SK-N-SH (cell line): ENCODE measurements at regions not wholly inside any gene's neighbourhood (a gene's known extent, or its start where the extent isn't known, plus 50 kb on each side); places are given as distances from the start of the nearest gene placed in this dataset.

Experiments used
- CTCF ChIA-PET: fragments of 300-600, 350-600 bp; formaldehyde crosslinking; extraction: SDS; loops from one replicate; lab custom pipeline; 2021; lab: Yijun Ruan, JAX
- POLR2A ChIA-PET: fragments of 350-600 bp; sonication (Branson Sonifier 250); formaldehyde crosslinking; extraction: SDS; loops from one replicate; lab custom pipeline; 2020; ENCODE audit warnings: antibody characterized with exemption, inconsistent platforms; lab: Yijun Ruan, JAX
- DNase-seq: peaks from one replicate; pipeline ENCODE4 v3.0.0; 2012
- H2AFZ ChIP-seq: fragments of 200-600 bp; sonication (generic); 2 replicates; pipeline ENCODE4 v1.8.1; 2016; ENCODE audit warnings: antibody characterized with exemption, mild to moderate bottlenecking, low read depth
- H3F3A ChIP-seq: fragments of 200-600 bp; sonication (generic); replicated peaks from 2 replicates; pipeline ENCODE3; 2016; ENCODE audit warnings: antibody characterized with exemption, mild to moderate bottlenecking; ENCODE audit not compliant: insufficient read depth
- H3K27ac ChIP-seq, 2 experiments: fragments of 200-500 bp in 1 of 2; fragments of 200-600 bp in 1 of 2; sonication (Bioruptor generic) in 1 of 2; sonication (generic), shearing (Covaris generic) in 1 of 2; 2 replicates each; pipeline versions ENCODE4 v1.5.1 to v1.6.1; 2014 to 2016; ENCODE audit warnings: low read depth in 2 of 2, inconsistent platforms in 1 of 2, low read length in 1 of 2, mild to moderate bottlenecking in 1 of 2, mixed read lengths in 1 of 2
- H3K27me3 ChIP-seq: fragments of 200-600 bp; sonication (generic), shearing (Covaris generic); 2 replicates; pipeline ENCODE4 v1.6.1; 2016; ENCODE audit warnings: mixed run types; ENCODE audit not compliant: insufficient read depth
- H3K36me3 ChIP-seq, 2 experiments: fragments of 200-500 bp in 1 of 2; fragments of 200-600 bp in 1 of 2; sonication (Bioruptor generic) in 1 of 2; sonication (generic) in 1 of 2; replicated peaks in 1 of 2; 2 replicates each; pipeline versions ENCODE3 to v1.5.1; 2014 to 2016; ENCODE audit warnings: low read length in 1 of 2, mild to moderate bottlenecking in 1 of 2; ENCODE audit not compliant: insufficient read depth in 2 of 2, control insufficient read depth in 1 of 2
- H3K4me1 ChIP-seq, 2 experiments: fragments of 200-500 bp in 1 of 2; fragments of 200-600 bp in 1 of 2; sonication (Bioruptor generic) in 1 of 2; sonication (generic), shearing (Covaris generic) in 1 of 2; 2 replicates each; pipeline versions ENCODE4 v1.5.1 to v1.6.1; 2014 to 2016; ENCODE audit warnings: low read depth in 1 of 2, low read length in 1 of 2, mixed run types in 1 of 2; ENCODE audit not compliant: insufficient read depth in 2 of 2, control insufficient read depth in 1 of 2
- H3K4me2 ChIP-seq: fragments of 200-600 bp; sonication (generic), shearing (Covaris generic); 2 replicates; pipeline ENCODE4 v1.6.1; 2017; ENCODE audit warnings: mixed run types
- H3K4me3 ChIP-seq, 2 experiments: fragments of 200-500 bp in 1 of 2; fragments of 200-600 bp in 1 of 2; sonication (Bioruptor generic) in 1 of 2; sonication (generic), shearing (Covaris generic) in 1 of 2; 2 replicates each; pipeline versions ENCODE4 v1.5.1 to v1.8.1; 2014 to 2016; ENCODE audit warnings: low read depth in 2 of 2, inconsistent platforms in 1 of 2, low read length in 1 of 2, mild to moderate bottlenecking in 1 of 2, mixed read lengths in 1 of 2, moderate library complexity in 1 of 2
- H3K79me2 ChIP-seq: fragments of 200-600 bp; sonication (generic); 2 replicates; pipeline ENCODE4 v1.8.1; 2017; ENCODE audit warnings: mild to moderate bottlenecking; ENCODE audit not compliant: insufficient read depth
- H3K9ac ChIP-seq: fragments of 200-600 bp; sonication (generic); 2 replicates; pipeline ENCODE4 v1.6.1; 2017; ENCODE audit warnings: mixed run types
- H3K9me2 ChIP-seq: fragments of 200-600 bp; sonication (generic); 2 replicates; pipeline ENCODE4 v1.6.1; 2017; ENCODE audit warnings: mixed run types
- H3K9me3 ChIP-seq: fragments of 200-600 bp; sonication (generic); 2 replicates; pipeline ENCODE4 v1.6.1; 2017; ENCODE audit warnings: mixed run types, mild to moderate bottlenecking, moderate library complexity
- H4K20me1 ChIP-seq: fragments of 200-600 bp; sonication (generic); 2 replicates; pipeline ENCODE4 v1.6.1; 2017; ENCODE audit warnings: mild to moderate bottlenecking, mixed run types; ENCODE audit not compliant: insufficient read depth
- ELF1 ChIP-seq: IDR thresholded peaks from 2 replicates; pipeline ENCODE4 v1.4.0; 2012
- EZH2phosphoT487 ChIP-seq: fragments of 200-600 bp; sonication (generic); IDR thresholded peaks from 2 replicates; pipeline ENCODE4 v1.6.1; 2017; ENCODE audit warnings: low read depth, mixed run types, mild to moderate bottlenecking, antibody characterized with exemption, moderate library complexity, borderline replicate concordance
- FOSL2 ChIP-seq: IDR thresholded peaks from 2 replicates; pipeline ENCODE4 v1.4.0; 2012; ENCODE audit warnings: low read depth, mild to moderate bottlenecking, moderate library complexity, borderline replicate concordance
- IRF3 ChIP-seq: fragments of 150-350 bp; IDR thresholded peaks from 2 replicates; pipeline ENCODE4 v1.6.1; 2016; ENCODE audit warnings: mild to moderate bottlenecking, low read depth, low read length
- NFIC ChIP-seq: IDR thresholded peaks from 2 replicates; pipeline ENCODE4 v1.4.0; 2012; ENCODE audit warnings: borderline replicate concordance
- NRF1 ChIP-seq: IDR thresholded peaks from 2 replicates; pipeline ENCODE4 v1.6.1; 2012; ENCODE audit warnings: low read depth, mild to moderate bottlenecking, low read length
- POLR2AphosphoS5 ChIP-seq: IDR thresholded peaks from 2 replicates; pipeline ENCODE4 v1.6.1; 2012; ENCODE audit warnings: low read depth, low read length
- REST ChIP-seq: IDR thresholded peaks from 2 replicates; pipeline ENCODE4 v1.6.1; 2012; ENCODE audit warnings: mild to moderate bottlenecking, low read depth, low read length, moderate library complexity
- RXRA ChIP-seq: IDR thresholded peaks from 2 replicates; pipeline ENCODE4 v1.4.0; 2012; ENCODE audit warnings: low read depth, mild to moderate bottlenecking, borderline replicate concordance
- SIN3A ChIP-seq: IDR thresholded peaks from 2 replicates; pipeline ENCODE4 v1.6.1; 2012; ENCODE audit warnings: low read depth, mild to moderate bottlenecking, low read length, moderate library complexity, borderline replicate concordance
- SMC3 ChIP-seq: IDR thresholded peaks from 2 replicates; pipeline ENCODE4 v1.6.1; 2012; ENCODE audit warnings: low read depth, low read length, improper control_type of control experiment
- TAF1 ChIP-seq: IDR thresholded peaks from 2 replicates; pipeline ENCODE4 v1.6.1; 2012; ENCODE audit warnings: low read depth, mild to moderate bottlenecking, low read length, moderate library complexity, borderline replicate concordance
- TCF12 ChIP-seq: IDR thresholded peaks from 2 replicates; pipeline ENCODE4 v1.4.0; 2012
- USF1 ChIP-seq: IDR thresholded peaks from 2 replicates; pipeline ENCODE4 v1.4.0; 2012; ENCODE audit warnings: low read depth, borderline replicate concordance
- YY1 ChIP-seq: IDR thresholded peaks from 2 replicates; pipeline ENCODE4 v1.4.0; 2012; ENCODE audit warnings: low read depth, mild to moderate bottlenecking
- WGBS: methylation state at CpG from one replicate; pipeline ENCODE4 v1.1.6; 2017; ENCODE audit warnings: low lambda C conversion rate; 5-methylcytosine and 5-hydroxymethylcytosine counted together

GRCh38 chr2:12619975-12620374, 96.8 kb upstream of the TRIB2 start (continued):
- 0 out of 2 replicates have a peak, but pooled peaks have one; percentile 28 for TF ChIP-seq USF1
- TF ChIP-seq TCF12 = peak; percentile 95
- no peak for TF ChIP-seq TAF1
- TF ChIP-seq, all 33 proteins: peak for 15

GRCh38 chr2:12620759-12621158, 96.0 kb upstream of the TRIB2 start:
- H3K4me2 ChIP-seq = peak overlapping the region; percentile 36
- H3K27me3 ChIP-seq = no peaks in the 10 kb centered on the region
- H2AFZ ChIP-seq = no peak overlapping the region
- no peaks in the 10 kb centered on the region for H3K36me3 ChIP-seq
- H3F3A ChIP-seq = peaks cover 6% of the 10 kb centered on the region
- no peak overlapping the region for H3K9ac ChIP-seq
- no peak overlapping the region for H3K4me3 ChIP-seq
- no peaks in the 10 kb centered on the region for H4K20me1 ChIP-seq
- 93% methylated on average over 2 of the region's 2 CpGs for WGBS
- no peaks in the 10 kb centered on the region for H3K9me2 ChIP-seq
- TF ChIP-seq POLR2AphosphoS5 = no peak
- no peaks in the 10 kb centered on the region for H3K9me3 ChIP-seq
- POLR2A ChIA-PET = no interaction called here
- no peak for DNase-seq
- H3K27ac ChIP-seq = peak overlapping the region in 1 of 2 experiments; percentile 85; a peak in 2 of 4 replicates
- H3K79me2 ChIP-seq = no peaks in the 10 kb centered on the region
- H3K4me1 ChIP-seq = peaks cover 0 to 8% of the 10 kb centered on the region in 2 experiments; a peak in 1 of 4 replicates
- CTCF ChIA-PET = no interaction called here

- no peak overlapping the region for H3K27ac ChIP-seq
- no peak for TF ChIP-seq ELF1
- TF ChIP-seq TCF12 = no peak
- TF ChIP-seq YY1 = no peak
- no peaks in the 10 kb centered on the region for H3K36me3 ChIP-seq
- H4K20me1 ChIP-seq = no peaks in the 10 kb centered on the region
- DNase-seq = no peak
- CTCF ChIA-PET = interaction anchor here (0.8 to 0.9 kb wide), 2 partner anchors 13 to 45 kb away, joined by 3 to 4 read pairs; no protein-coding TSS in a partner anchor
- no peaks in the 10 kb centered on the region for H3K79me2 ChIP-seq
- H3K4me2 ChIP-seq = no peak overlapping the region
- H3K9me2 ChIP-seq = no peaks in the 10 kb centered on the region
- no peak overlapping the region for H2AFZ ChIP-seq
- no peak overlapping the region for H3K9ac ChIP-seq
- H3K4me3 ChIP-seq = no peak overlapping the region
- 86% methylated on average over 1 of the region's 1 CpG for WGBS
- POLR2A ChIA-PET = interaction anchor here (1.2 kb wide), 1 partner anchor 10 kb away, joined by 3 read pairs; no protein-coding TSS in a partner anchor
- peaks cover 6% of the 10 kb centered on the region for H3F3A ChIP-seq
- H3K4me1 ChIP-seq = peaks cover 0 to 8% of the 10 kb centered on the region in 2 experiments; a peak in 1 of 4 replicates
- H3K9me3 ChIP-seq = no peaks in the 10 kb centered on the region
- no peaks in the 10 kb centered on the region for H3K27me3 ChIP-seq
These were observed 93.7 kb upstream of the TRIB2 start for GRCh38 chr2:12623051-12623450.

- H3K4me3 ChIP-seq = no peak overlapping the region
- H4K20me1 ChIP-seq = no peaks in the 10 kb centered on the region
- H3K9me2 ChIP-seq = no peaks in the 10 kb centered on the region
- WGBS = 81% methylated on average over 6 of the region's 6 CpGs
- H3K9me3 ChIP-seq = no peaks in the 10 kb centered on the region
- peaks cover 3% of the 10 kb centered on the region for H3F3A ChIP-seq
- no peak overlapping the region for H2AFZ ChIP-seq
- H3K4me1 ChIP-seq = peaks cover 0 to 4% of the 10 kb centered on the region in 2 experiments; a peak in 1 of 4 replicates
- ChIA-PET CTCF (interaction anchor here (0.8 to 1.8 kb wide), 4 partner anchors 10 to 795 kb away, joined by 3 to 5 read pairs (median 3); no protein-coding TSS in a partner anchor), POLR2A (interaction anchor here (1.2 kb wide), 1 partner anchor 12 kb away, joined by 3 read pairs; no protein-coding TSS in a partner anchor)
- no peak overlapping the region for H3K9ac ChIP-seq
- H3K79me2 ChIP-seq = no peaks in the 10 kb centered on the region
- H3K27me3 ChIP-seq = no peaks in the 10 kb centered on the region
- H3K27ac ChIP-seq = no peak overlapping the region
- no peaks in the 10 kb centered on the region for H3K36me3 ChIP-seq
- DNase-seq = no peak
- H3K4me2 ChIP-seq = no peak overlapping the region
- TF ChIP-seq REST = no peak
- TF ChIP-seq NRF1 = no peak
- no peak for TF ChIP-seq EZH2phosphoT487
- no peak for TF ChIP-seq POLR2AphosphoS5
- no peak for TF ChIP-seq NFIC
- no peak for TF ChIP-seq SMC3
- no peak for TF ChIP-seq IRF3
- no peak for TF ChIP-seq ELF1
- no peak for TF ChIP-seq SIN3A
- no peak for TF ChIP-seq FOSL2
- no peak for TF ChIP-seq RXRA
These were observed 92.4 kb upstream of the TRIB2 start for GRCh38 chr2:12624384-12624783.
